ENCODE measurements at regions not wholly inside any gene's neighbourhood (a gene's known extent, or its start where the extent isn't known, plus 50 kb on each side); places are given as distances from the start of the nearest gene placed in this dataset.

DNA sequence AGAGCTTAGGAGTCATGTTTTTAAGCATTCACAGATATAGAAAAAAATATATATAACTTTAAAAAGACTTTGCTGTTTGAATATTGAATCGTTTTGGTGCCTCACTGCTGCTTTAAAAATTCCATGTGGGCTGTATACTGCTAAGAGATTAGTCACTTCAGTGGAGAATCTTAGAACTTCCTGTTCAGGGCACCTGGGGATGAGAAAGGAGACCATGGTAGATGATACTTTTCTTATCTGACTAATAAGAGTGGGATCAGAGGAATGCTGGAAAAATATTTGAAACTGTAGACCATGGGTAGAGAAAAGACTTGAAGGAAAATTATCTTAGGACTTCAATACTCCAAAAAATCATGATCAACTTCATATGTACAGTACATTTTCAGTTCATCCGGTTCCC, 442.2 kb upstream of the SETBP1 start:
- no peaks in the 10 kb centered on the region for H3K9me3 ChIP-seq (replicated peaks; ENCODE audit: low read length)
- no peak overlapping the region for H3K4me3 ChIP-seq (ENCODE audit: low read length)
- no peaks in the 10 kb centered on the region for H3K27me3 ChIP-seq (ENCODE audit: control insufficient read depth, insufficient read depth, low read length)
- H3K4me1 ChIP-seq (ENCODE audit: control insufficient read depth, insufficient read depth, low read length) = no peaks in the 10 kb centered on the region
- H3K36me3 ChIP-seq (ENCODE audit: insufficient read depth, low read length) = no peaks in the 10 kb centered on the region
- H3K9ac ChIP-seq (ENCODE audit: low read depth, low read length) = no peak overlapping the region
- H3K4me2 ChIP-seq (ENCODE audit: low read length) = no peak overlapping the region

DNA sequence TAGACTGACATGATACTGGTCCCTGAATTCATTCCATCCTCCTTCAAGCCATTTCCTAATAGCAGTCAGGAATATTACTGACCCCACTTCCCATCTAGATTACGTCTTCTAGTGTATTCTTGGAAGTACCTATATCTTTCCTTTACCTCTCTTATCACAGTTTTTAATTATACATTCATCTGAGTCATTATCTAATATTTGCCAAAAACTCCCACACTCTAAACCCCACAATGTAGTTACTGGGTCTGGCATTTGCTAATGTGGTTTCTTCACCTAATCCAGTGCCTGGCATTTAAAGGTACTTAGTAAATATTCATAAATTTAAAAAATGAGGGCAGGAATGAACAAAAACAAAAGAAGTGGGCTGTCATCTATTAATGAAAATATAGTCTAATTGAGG, 441.8 kb upstream of the SETBP1 start:
- H3K27me3 ChIP-seq (ENCODE audit: control insufficient read depth, insufficient read depth, low read length) = no peaks in the 10 kb centered on the region

DNA sequence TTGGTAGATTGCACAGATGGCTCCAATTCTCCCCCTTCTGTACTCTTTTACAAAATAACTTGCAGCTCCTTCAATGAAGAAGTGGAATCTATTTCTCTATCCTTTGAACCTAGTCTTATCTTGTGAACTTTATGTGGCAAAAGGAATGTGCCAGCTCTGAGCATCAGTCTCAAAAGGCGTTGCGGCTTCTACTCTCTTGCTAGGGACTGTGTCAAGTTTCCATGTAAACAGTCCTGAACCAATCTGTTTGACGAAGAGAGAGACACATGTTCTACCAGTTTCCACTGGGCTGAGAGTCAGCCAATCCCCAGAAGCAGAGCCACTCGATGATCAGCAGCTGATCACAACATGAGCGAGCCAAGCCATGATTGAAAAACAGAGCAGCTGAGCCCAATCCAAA, 439.7 kb upstream of the SETBP1 start:
- H3K27me3 ChIP-seq (ENCODE audit: control insufficient read depth, insufficient read depth, low read length) = no peaks in the 10 kb centered on the region
- no peaks in the 10 kb centered on the region for H3K4me1 ChIP-seq (ENCODE audit: control insufficient read depth, insufficient read depth, low read length)
- no peaks in the 10 kb centered on the region for H3K9me3 ChIP-seq (replicated peaks; ENCODE audit: low read length)
- H3K36me3 ChIP-seq (ENCODE audit: insufficient read depth, low read length) = no peaks in the 10 kb centered on the region
- no peak overlapping the region for H3K4me3 ChIP-seq (ENCODE audit: low read length)
- no peak overlapping the region for H3K9ac ChIP-seq (ENCODE audit: low read depth, low read length)
- no peak overlapping the region for H3K4me2 ChIP-seq (ENCODE audit: low read length)

More for the DNA sequence above, 441.8 kb upstream of the SETBP1 start:
- no peak overlapping the region for H3K4me2 ChIP-seq (ENCODE audit: low read length)
- H3K4me1 ChIP-seq (ENCODE audit: control insufficient read depth, insufficient read depth, low read length) = no peaks in the 10 kb centered on the region
- H3K9me3 ChIP-seq (replicated peaks; ENCODE audit: low read length) = no peaks in the 10 kb centered on the region
- no peak overlapping the region for H3K9ac ChIP-seq (ENCODE audit: low read depth, low read length)
- no peaks in the 10 kb centered on the region for H3K36me3 ChIP-seq (ENCODE audit: insufficient read depth, low read length)
- no peak overlapping the region for H3K4me3 ChIP-seq (ENCODE audit: low read length)

DNA sequence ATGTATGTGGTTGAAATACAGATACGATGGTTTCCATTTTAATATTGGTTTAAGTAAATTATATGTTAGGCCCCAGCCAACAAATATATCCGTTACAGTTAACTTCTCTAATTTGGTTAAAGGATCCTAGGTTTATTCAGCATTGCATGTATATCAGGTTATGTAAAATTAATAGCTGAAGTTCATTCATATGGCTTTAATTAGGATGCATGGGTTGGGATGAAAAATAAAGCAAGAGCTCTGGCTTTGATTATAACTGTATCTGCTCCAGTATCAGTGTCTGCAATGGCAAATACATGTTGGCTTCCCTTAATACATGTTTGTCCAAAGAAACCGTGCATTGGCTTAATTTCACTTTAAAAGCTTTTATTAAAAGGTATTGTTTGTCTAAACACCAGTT, 435.7 kb upstream of the SETBP1 start:
- Histone ChIP-seq H3K27me3 (ENCODE audit: control insufficient read depth, insufficient read depth, low read length) (no peaks in the 10 kb centered on the region), H3K4me1 (ENCODE audit: control insufficient read depth, insufficient read depth, low read length) (no peaks in the 10 kb centered on the region), H3K4me3 (ENCODE audit: low read length) (no peak overlapping the region), H3K9me3 (replicated peaks; ENCODE audit: low read length) (no peaks in the 10 kb centered on the region), H3K9ac (ENCODE audit: low read depth, low read length) (no peak overlapping the region), H3K4me2 (ENCODE audit: low read length) (no peak overlapping the region), H3K36me3 (ENCODE audit: insufficient read depth, low read length) (no peaks in the 10 kb centered on the region)

DNA sequence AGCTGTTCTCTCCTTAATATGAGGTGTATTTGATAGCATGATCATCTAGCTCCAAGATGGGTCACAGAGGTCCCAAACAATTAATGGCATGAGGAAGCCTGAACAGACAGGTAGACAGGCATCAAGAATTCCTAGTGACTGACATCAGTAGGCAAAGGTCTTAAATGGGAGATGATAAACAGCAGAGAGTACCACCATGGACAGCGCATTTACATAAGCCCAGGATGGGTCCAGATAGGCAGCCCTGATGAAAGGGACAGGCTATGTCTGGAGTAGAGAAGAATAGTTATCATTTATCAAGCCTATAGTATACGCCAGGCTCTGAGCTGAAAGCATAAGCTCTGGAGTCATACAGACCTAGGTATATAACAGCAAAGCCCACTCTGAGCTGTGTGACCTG, 434.7 kb upstream of the SETBP1 start:
- Histone ChIP-seq H3K9me3 (replicated peaks; ENCODE audit: low read length) (no peaks in the 10 kb centered on the region), H3K4me1 (ENCODE audit: control insufficient read depth, insufficient read depth, low read length) (no peaks in the 10 kb centered on the region), H3K4me2 (ENCODE audit: low read length) (no peak overlapping the region), H3K9ac (ENCODE audit: low read depth, low read length) (no peak overlapping the region), H3K36me3 (ENCODE audit: insufficient read depth, low read length) (no peaks in the 10 kb centered on the region), H3K27me3 (ENCODE audit: control insufficient read depth, insufficient read depth, low read length) (no peaks in the 10 kb centered on the region), H3K4me3 (ENCODE audit: low read length) (no peak overlapping the region)

DNA sequence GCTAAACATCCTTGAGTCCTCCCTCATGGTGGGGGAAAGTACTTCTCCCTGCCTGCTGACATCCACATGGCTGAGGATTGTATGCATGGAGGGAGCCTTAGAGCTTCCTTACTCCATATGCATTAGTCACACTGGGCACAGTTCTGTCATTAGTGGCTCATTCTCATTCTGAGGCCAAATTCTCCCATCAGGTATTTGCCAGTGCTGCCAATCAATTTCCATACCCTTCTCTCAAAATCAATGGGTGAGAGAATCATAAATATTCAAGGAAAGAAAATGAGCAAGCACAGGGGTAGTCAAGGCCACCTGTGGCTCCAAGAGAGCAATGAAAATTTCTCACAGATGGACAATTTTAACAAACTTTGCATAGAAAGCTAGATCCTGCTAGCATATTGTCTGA, 422.6 kb upstream of the SETBP1 start:
- Histone ChIP-seq H3K27me3 (ENCODE audit: control insufficient read depth, insufficient read depth, low read length) (no peaks in the 10 kb centered on the region), H3K4me1 (ENCODE audit: control insufficient read depth, insufficient read depth, low read length) (no peaks in the 10 kb centered on the region), H3K36me3 (ENCODE audit: insufficient read depth, low read length) (no peaks in the 10 kb centered on the region), H3K9me3 (replicated peaks; ENCODE audit: low read length) (no peaks in the 10 kb centered on the region), H3K4me3 (ENCODE audit: low read length) (no peak overlapping the region), H3K4me2 (ENCODE audit: low read length) (no peak overlapping the region), H3K9ac (ENCODE audit: low read depth, low read length) (no peak overlapping the region)

DNA sequence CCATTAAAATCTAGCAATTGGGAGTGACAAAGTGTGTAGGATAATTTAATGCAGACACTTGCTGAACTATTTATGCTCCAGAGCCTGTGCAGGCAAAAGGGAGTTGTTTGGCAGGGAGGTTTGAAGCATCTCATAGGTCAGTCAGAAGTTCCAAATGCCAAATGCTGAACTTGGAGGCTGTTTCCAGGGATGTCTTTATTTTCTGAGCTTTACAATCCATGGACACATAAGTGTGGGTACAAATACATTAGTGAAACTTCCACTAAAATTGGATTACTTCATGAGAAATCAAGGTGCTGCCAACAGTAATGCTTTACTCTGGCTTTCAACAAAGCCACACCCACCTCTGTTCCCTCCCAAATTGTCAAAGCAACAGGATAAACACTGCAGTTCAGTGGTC, 422.1 kb upstream of the SETBP1 start:
- H3K4me1 ChIP-seq (ENCODE audit: control insufficient read depth, insufficient read depth, low read length) = no peaks in the 10 kb centered on the region
- no peaks in the 10 kb centered on the region for H3K9me3 ChIP-seq (replicated peaks; ENCODE audit: low read length)
- H3K27me3 ChIP-seq (ENCODE audit: control insufficient read depth, insufficient read depth, low read length) = no peaks in the 10 kb centered on the region
- H3K36me3 ChIP-seq (ENCODE audit: insufficient read depth, low read length) = no peaks in the 10 kb centered on the region
- H3K4me2 ChIP-seq (ENCODE audit: low read length) = no peak overlapping the region
- H3K9ac ChIP-seq (ENCODE audit: low read depth, low read length) = no peak overlapping the region
- no peak overlapping the region for H3K4me3 ChIP-seq (ENCODE audit: low read length)

DNA sequence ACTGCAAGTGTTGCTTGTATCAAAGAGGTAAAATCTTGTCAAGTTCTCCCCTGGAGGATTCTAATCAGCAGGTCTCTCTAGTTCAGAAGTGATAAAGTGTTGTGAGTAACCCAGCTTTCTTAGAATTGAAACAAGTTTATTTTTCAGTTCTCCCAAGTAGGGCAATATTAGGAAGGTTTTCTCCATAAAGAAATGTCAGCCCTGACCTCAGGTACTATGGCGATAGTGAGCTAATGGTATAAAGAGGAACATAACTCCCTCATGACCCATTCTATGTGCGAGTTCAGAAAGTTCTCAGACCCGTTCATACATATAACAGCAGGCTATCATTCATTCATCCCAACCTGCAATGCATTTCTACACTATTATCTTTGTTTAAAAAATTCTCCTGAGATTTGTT, 421.1 kb upstream of the SETBP1 start:
- Histone ChIP-seq H3K27me3 (ENCODE audit: control insufficient read depth, insufficient read depth, low read length) (no peaks in the 10 kb centered on the region), H3K4me2 (ENCODE audit: low read length) (no peak overlapping the region), H3K4me1 (ENCODE audit: control insufficient read depth, insufficient read depth, low read length) (no peaks in the 10 kb centered on the region), H3K9ac (ENCODE audit: low read depth, low read length) (no peak overlapping the region), H3K9me3 (replicated peaks; ENCODE audit: low read length) (no peaks in the 10 kb centered on the region), H3K4me3 (ENCODE audit: low read length) (no peak overlapping the region), H3K36me3 (ENCODE audit: insufficient read depth, low read length) (no peaks in the 10 kb centered on the region)

DNA sequence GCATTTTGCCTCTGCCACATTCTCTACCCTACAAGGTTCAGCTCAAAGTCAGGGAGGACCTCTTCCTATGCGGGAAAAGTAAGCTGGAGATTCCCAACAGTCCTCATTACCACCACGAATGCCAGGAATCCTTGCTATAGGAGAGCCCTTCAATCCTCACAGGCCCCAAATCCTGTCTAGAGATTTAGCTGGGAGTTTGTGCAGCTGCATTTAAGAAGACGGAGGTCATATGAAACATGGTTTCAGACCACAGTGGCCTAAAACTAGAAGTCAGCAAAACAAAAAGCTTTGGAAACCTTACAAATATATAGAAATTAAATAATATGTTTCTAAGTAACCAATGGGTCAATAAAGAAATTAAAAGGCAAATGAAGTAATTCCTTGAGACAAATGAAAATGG, 415.3 kb upstream of the SETBP1 start:
- Histone ChIP-seq H3K9ac (ENCODE audit: low read depth, low read length) (no peak overlapping the region), H3K27me3 (ENCODE audit: control insufficient read depth, insufficient read depth, low read length) (no peaks in the 10 kb centered on the region), H3K9me3 (replicated peaks; ENCODE audit: low read length) (no peaks in the 10 kb centered on the region), H3K36me3 (ENCODE audit: insufficient read depth, low read length) (no peaks in the 10 kb centered on the region), H3K4me2 (ENCODE audit: low read length) (no peak overlapping the region), H3K4me1 (ENCODE audit: control insufficient read depth, insufficient read depth, low read length) (no peaks in the 10 kb centered on the region), H3K4me3 (ENCODE audit: low read length) (no peak overlapping the region)

DNA sequence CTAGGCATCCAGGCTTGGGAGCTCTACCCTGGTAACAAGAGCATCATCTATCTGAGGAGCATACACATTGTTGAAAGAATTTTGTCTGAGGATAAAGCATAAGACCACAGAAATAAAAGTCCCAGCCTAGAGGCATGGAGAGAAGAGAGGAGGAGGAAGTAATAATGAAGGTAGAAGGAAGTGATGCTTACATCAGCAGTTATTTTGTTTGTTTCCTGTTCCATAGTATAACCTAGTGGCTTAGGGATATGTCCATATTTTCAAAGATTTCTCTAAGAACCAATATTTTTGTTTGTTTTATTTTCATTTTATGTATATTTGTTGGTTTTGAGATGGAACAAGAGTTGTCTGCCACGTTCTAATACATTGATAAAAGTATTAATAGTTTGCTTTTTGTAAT, 407.4 kb upstream of the SETBP1 start:
- Histone ChIP-seq H3K9me3 (replicated peaks; ENCODE audit: low read length) (no peaks in the 10 kb centered on the region), H3K9ac (ENCODE audit: low read depth, low read length) (no peak overlapping the region), H3K27me3 (ENCODE audit: control insufficient read depth, insufficient read depth, low read length) (no peaks in the 10 kb centered on the region), H3K4me1 (ENCODE audit: control insufficient read depth, insufficient read depth, low read length) (no peaks in the 10 kb centered on the region), H3K36me3 (ENCODE audit: insufficient read depth, low read length) (no peaks in the 10 kb centered on the region), H3K4me2 (ENCODE audit: low read length) (no peak overlapping the region), H3K4me3 (ENCODE audit: low read length) (no peak overlapping the region)

DNA sequence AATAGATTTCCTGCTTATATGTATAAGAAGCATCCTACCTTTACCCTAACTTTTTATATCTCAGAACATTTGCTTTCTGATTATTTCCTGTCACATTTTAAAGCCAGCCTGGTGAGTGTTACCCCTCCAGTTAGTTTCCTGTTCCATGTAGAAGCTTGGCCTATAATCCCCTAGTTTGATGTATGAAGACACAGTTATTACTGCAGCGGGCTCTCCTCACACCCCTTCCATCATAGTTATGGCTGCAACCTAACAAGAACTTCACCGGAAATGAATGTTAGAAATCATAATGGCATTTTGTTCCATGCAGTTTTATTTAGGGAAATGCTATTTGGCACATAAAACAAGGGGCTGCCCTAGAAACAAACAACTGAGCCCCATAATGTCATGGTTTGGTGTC, 400.2 kb upstream of the SETBP1 start:
- Histone ChIP-seq H3K4me3 (ENCODE audit: low read length) (no peak overlapping the region), H3K27me3 (ENCODE audit: control insufficient read depth, insufficient read depth, low read length) (no peaks in the 10 kb centered on the region), H3K9ac (ENCODE audit: low read depth, low read length) (no peak overlapping the region), H3K36me3 (ENCODE audit: insufficient read depth, low read length) (no peaks in the 10 kb centered on the region), H3K9me3 (replicated peaks; ENCODE audit: low read length) (no peaks in the 10 kb centered on the region), H3K4me2 (ENCODE audit: low read length) (no peak overlapping the region), H3K4me1 (ENCODE audit: control insufficient read depth, insufficient read depth, low read length) (no peaks in the 10 kb centered on the region)

DNA sequence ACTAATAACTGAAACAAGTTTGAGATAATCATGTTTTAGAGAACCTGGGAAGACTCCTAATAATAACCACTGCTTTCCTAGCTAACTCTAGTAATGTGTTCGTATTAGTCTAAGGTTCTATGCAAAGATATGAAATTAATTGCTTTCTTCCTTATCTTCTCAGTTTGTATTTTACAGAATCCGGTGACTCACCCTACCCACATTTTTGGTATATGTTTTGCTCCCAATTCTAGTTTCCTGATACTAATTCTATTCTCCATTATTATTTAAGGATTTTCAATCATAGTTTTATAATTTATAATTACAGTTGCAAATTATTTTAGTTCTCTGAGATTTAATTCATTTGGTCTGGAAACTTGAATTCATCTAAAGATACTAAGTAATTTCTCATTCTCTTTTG, 394.6 kb upstream of the SETBP1 start:
- Histone ChIP-seq H3K4me2 (ENCODE audit: low read length) (no peak overlapping the region), H3K9me3 (replicated peaks; ENCODE audit: low read length) (no peaks in the 10 kb centered on the region), H3K4me3 (ENCODE audit: low read length) (no peak overlapping the region), H3K9ac (ENCODE audit: low read depth, low read length) (no peak overlapping the region), H3K27me3 (ENCODE audit: control insufficient read depth, insufficient read depth, low read length) (no peaks in the 10 kb centered on the region), H3K36me3 (ENCODE audit: insufficient read depth, low read length) (no peaks in the 10 kb centered on the region), H3K4me1 (ENCODE audit: control insufficient read depth, insufficient read depth, low read length) (no peaks in the 10 kb centered on the region)
